GM19193 (cell line): ENCODE measurements at regions not wholly inside any gene's neighbourhood (a gene's known extent, or its start where the extent isn't known, plus 50 kb on each side); places are given as distances from the start of the nearest gene placed in this dataset.

ENCODE experiments used
- POLR2A ChIP-seq: IDR thresholded peaks from 4 replicates; pipeline ENCODE4 v1.6.1; 2011; ENCODE audit not compliant: insufficient read depth, insufficient read length; ENCODE audit errors: extremely low read depth

DNA sequence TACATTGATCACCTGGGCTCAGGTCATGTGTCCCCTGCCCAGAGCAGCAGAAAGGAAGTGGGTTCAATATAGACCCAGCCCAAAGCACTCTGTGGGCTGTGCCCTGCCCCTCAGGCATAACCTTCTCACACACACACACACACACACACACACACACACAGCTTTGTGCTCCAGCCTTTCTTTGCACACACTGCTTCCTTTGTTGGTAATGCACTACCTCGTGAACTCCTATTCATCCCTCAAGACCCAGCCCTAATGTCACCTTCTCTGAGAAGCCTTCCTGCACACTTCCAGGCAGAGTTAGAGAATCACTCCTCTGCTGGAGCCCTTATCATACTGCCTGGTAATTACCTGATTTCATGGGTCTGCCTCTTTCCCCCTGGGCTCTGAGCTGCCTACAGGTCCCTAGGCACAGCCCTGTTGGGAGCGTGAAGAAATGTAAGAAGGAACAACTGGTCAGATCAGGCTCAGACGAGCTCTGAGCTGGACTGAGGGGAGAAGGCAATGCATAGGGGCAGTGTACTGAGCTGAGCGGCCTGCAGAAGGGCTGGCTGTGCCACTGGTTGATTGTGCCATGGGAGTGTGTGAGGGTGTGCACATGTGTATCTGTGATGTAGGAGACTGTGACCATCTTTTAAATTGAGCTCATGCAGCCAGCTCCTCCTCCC is 210.3 kb downstream of the GLI2 start:
- no peak for TF ChIP-seq POLR2A

DNA sequence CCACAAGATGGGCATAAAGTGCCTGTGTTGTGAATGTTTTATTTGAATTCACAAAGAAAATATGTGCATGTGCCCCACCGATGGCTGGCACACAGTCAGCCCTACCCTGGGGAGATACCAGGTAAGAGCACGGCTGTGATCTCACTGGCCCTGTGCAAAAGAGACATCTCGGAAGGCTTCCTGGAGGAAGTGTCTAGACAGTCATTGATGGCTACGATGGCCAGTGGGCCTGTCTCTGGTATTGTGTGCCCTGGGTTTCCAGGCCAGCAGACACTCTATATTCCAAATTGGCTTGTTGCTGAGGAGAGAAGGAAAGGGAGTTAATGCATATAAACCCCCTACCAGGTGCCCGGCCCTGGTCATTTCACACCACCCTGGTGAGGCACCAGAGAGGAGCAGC is 211.7 kb downstream of the GLI2 start:
- TF ChIP-seq POLR2A: no peak

DNA sequence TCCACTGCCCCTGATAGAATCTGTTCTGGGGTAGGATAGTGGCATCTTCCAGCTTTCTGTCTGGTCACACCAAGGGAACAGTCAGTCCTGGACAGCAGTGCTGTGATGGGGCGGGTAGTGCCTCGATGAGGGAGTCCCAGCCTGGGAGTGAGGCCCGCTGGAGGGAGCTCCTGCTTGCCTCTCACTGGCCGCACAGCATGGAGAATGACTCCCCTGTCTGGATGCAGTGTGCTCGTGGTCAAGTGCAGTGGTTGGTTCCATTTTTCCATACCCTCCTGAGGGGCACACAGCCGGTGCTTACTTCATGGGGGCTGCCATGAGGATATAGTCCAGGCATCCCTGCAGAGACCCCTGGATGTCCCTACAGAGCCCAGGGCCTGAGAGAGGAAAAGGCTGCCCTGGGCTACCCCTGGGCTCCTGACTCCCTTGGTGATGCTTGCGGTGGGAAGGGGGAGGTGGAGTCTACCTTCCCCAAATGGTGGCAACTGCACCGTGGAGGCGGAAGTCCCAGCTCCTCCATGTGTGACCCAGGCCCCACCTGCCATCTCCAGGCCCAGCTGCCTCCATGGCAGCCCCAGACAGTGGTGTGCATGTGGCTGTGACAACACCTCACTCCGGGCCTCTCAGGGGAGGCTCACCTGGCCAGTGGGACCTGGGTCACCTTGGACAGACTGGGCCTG is 212.5 kb downstream of the GLI2 start:
- no peak for TF ChIP-seq POLR2A

DNA sequence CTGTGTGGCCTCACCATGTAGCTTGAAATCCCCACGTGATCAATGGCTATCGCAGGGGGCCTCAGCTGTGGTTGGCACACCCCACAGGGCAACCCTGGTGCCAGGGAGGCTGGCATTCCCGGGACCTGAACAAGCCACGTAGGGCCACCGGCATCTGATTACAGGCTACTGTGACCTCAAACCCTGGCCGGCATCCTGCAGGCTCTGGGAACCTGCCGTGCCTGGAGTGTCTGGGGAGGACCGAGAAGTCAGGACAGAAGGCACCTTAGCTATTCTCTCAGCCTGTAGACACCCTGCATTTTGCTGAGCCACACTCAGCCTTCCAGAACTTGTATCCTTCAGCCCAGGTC is 213.0 kb downstream of the GLI2 start:
- no peak for TF ChIP-seq POLR2A

DNA sequence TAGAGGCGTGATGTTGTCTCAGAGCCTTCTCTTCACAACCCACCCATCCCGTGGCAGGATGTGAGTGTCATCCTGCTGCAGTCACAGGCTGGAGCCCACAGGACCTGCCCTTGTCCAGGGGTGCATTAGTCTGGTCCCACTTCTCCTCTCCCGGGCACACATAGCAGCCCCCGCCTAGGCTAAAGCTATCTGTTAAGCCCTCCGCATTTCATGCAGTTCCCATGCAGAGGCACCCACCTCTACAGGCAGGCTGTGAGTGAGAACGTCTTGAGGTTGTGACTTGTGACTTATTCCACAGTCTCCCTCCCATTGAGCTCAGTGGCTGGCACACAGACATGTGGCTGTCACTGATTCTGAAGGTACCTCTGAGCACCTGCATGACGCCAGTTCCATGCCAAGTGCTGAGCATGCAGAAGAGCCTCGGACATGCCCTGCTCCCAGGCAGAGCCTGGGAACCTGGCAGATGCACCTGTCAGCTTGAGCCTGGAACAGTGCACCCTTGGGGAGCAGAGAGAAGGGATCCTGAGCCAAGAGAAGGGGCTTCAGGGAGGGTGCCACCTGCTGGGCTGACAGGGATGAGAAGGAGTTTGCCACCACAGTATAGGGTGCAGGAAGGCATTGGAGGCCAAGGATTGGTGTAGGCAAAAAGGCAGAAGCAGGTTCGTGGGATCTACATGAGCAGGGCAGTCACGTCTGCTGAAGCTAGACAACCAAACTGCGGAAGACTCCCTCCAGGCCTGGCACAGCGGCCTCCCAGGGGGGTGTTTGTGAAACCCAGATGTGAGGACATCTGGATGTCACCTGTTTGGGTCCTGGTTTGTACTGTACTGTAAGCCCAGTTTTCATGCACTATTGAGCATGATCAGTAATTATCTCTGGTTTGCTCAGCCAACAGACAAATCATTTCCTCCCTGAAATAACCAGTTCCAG is 213.6 kb downstream of the GLI2 start:
- no peak for TF ChIP-seq POLR2A

DNA sequence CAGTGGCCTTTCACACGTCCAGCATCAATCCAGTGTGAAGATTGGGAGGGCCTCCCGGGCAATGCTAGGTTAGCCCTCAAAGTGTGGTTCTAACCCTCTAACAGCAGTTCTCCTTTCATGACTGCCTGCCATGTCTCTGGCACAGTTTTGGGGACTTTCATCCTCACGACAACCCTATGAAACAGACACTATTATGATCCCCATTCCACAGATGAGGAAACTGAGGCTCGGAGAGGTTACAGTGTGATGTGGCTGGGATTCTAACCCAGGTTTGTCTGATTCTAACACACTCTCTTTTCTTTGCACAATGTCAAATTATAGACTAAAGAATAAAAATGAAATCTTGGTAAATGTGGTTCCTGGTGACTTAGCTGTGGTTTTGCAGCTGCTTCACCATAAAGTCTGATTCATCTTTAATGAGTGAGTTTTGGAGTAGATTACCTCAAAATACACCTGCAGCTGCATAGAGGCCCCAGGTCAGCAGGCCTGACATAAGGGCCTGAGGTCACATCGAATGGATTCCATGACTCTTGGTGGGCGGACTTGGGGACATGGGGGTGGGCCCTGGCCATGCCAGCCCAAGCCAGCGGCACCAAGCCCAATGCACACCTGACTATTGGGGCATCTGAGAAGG is 214.4 kb downstream of the GLI2 start:
- TF ChIP-seq POLR2A: no peak

DNA sequence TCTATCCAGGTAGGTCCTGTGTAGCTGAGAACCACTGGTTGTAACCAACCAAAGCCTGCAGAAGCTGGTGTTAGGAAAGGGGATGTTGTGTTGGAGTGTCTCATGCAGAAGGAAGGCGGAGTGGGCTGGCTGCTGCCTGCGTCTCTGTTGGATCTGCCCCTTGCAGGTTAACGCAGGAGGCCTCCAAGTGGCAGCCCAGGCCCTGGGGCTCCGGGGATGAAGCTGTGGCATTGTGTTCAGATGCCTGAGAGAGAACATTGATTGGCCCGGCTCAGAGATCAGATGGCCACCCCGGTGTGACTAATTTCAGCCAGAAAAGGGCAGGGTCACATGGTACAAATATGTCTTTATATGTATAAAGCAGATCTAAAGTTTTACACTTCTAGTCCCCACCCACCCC is 216.0 kb downstream of the GLI2 start:
- no peak for TF ChIP-seq POLR2A

DNA sequence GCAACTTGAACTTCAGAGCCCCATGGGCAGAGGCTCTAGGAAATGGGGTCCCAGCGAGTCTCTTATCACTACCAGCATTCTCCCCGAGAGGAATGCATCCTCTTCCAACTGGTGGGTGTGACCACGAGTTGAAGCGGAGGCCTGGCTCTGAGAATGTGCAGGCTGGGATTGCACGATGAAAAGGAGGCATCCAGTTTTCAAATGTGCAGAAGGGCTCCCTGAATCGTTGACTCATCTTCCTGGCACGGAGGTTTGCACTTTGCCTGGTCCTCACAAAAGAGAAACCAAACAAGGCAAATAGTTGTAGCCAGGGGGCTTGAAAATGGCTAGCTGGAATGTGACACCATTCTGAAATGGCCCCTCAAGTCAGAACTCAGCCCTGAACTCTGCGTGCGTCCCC is 216.7 kb downstream of the GLI2 start:
- TF ChIP-seq POLR2A: no peak

DNA sequence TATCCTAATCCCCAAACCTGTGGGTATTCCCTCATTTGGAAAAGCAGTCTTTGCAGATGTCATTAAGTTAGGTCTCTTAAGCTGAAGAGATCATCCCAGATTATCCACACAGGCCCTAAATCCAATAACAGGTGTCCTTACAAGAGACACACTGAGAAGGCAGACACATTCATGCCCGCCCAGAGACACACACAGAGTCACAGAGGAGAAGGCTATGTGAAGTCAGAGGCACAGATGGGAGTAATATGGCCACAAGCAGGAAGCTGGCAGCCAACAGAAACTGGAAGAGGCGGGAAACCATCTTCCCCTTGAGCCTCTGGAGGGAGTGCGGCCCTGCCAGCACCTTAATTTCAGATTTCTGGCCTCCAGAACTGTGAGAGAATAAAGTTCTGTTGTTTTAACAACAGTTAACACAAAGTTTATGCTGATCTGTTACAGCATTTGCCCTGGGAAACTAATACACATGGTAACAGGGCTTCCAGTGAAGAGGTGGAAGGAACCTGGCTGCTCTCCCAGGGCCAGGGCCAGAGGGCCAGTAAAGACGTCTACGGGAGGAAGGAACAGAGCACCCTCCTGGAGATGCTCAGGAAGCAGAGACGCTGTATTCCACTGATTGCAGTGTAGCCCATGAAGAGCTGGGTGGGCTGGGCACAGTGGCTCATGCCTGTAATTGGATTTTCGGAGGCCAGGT is 217.5 kb downstream of the GLI2 start:
- TF ChIP-seq POLR2A: no peak

DNA sequence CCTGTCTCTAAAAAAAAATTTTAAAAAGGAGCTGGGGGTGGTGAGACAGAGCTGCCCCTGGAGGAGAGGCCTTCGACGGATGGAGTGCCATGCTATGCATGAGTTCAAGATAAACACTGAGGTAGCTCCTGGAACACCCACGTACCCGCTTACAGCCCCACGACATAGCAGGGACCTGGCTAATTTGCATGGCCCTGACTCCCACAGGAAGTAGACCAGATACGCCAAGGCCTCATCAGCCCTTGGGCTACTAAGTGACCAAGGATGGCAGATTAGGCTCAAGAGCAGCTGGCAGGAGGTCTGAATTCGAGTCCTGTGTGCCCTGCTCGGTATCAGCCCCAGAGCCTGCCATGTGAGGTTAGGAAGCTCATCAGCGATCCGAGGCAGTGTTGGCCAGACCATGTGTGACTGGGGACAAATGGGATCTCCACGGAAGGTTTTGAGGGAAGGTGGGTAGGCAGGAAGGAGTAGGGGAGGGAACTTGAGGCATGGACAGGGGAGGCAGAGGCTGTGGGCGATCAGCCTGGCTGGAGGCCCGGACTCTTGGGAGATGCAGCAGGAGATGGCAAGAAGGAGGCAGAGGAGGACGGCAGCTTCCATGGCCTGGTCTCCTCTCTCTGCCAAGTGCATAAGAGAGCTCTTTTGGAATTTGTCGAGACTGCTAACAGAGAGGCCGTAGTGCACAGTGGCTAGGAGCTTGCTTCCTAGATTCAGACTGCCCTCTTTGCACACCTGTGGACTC is 218.3 kb downstream of the GLI2 start:
- no peak for TF ChIP-seq POLR2A

DNA sequence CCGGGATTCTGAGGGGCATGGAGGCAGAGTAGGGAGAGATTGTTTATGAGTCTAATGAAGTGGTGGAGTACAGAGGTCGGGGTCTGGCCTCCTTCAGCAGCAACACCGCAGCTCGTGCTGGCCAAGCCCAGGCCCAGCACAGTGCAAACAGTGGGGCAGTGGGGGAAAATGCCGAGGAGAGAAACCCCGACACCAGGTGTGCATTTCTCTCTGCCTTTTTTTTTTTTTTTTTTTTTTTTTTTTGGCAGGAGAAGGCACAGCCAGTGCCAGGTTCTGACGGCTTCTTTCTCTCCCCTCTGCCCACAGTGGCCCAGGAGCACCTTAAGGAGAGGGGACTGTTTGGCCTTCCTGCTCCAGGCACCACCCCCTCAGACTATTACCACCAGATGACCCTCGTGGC is 219.3 kb downstream of the GLI2 start:
- TF ChIP-seq POLR2A: no peak

DNA sequence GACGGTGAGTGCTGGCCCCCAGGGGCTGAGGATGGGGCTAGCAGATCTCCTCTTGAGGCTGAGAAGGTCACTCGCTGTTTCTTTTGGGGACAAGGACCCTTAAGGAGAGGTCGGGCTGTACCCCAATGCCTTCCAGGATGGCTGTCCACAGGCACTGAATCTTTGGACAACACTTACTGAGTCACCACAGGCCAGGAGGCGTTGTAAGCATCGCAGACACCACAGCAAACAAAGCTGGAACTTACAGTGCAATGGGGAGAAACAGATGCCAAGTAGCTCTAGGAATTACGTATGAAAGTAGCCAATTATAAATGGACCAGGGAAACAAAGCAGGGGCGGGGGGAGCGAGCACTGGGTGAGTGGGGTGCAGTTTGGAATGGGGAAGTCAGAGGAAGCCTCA is 219.8 kb downstream of the GLI2 start:
- no peak for TF ChIP-seq POLR2A

DNA sequence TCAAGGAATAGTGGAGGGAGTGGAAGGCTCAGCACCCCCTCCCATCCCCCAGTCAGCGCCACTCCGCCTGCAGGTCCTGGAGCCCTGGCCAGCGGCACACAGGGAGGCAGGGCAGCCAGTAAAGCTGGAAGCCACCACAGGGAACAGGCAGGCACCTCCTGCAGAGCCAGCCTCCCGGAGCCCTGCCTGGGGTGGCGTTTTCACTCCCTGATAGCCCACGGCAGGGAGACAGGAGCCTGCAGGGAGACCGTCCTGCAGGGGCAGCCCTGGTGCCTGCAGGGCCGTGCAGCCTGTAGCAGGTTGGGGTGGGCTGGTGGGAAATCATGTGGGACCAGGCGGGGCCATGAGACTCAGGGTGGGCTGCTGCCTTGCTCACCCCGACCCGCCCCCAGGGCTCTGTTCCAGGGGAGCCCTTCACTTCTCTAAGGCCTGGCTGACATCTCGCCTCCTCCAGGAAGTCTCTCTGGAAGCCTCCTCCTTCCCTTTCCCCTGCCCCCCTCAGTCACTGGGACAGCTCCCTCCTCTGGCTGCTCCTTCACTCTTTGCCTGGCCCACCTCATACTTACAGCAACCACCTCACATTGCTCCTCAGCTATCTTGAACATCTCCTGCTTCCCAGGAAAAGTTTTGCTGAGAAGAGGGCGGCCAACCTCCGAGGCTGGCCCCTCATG is 221.0 kb downstream of the GLI2 start:
- no peak for TF ChIP-seq POLR2A
